ENCODE measurements at regions not wholly inside any gene's neighbourhood (a gene's known extent, or its start where the extent isn't known, plus 50 kb on each side); places are given as distances from the start of the nearest gene placed in this dataset.

DNA sequence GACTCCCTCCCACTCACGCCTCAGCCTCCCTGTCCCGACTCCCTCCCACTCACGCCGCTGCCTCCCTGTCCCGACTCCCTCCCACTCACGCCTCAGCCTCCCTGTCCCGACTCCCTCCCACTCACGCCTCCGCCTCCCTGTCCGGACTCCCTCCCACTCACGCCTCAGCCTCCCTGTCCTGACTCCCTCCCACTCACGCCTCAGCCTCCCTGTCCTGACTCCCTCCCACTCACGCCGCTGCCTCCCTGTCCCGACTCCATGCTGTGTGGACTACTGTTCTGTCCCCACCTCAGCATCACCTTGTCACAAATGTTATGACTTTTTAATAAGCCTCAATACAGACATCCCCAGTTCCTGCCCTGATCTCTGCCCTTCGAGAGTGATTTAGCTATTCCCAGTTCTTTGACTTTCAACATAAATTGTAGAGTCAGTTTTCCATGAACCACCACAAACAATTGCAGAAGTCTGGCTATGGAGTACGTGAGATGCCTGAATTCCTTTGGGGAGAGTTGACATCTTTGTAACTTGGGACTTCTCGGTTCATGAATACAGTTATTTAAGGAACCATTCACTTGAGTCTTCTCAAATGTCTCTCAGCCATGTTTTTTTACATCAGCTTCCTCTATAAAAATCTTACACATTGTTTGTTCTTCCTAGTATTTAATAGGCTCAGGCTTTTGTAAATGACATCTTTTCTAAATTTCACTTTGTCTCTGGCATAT lies 71.9 kb downstream of the FOXL3 start:
- no peak overlapping the region for H3K27ac Mint-ChIP-seq (ENCODE audit: unreplicated experiment)
- H3K4me1 Mint-ChIP-seq (ENCODE audit: low read depth, unreplicated experiment), result peaks cover 15% of the 10 kb centered on the region
- Histone ChIP-seq H3K4me1 (peaks cover 12% of the 10 kb centered on the region; the same call in 1 of the 2 replicates), H3K36me3 (ENCODE audit: control insufficient read depth, insufficient read depth, low read length) (no peaks in the 10 kb centered on the region), H3K27me3 (replicated peaks; ENCODE audit: control insufficient read depth, insufficient read depth, low read length) (no peaks in the 10 kb centered on the region), H3K4me3 (ENCODE audit: low read depth, low read length) (no peak overlapping the region), H3K9me3 (no peaks in the 10 kb centered on the region)
- intact Hi-C loops (cut with micrococcal nuclease; ENCODE audit: unreplicated experiment), result no loop called here
- ChIA-PET CTCF (no interaction called here), POLR2A (interaction anchor here (0.7 kb wide), 1 partner anchor 1007 kb away, joined by 5 read pairs; no protein-coding TSS in a partner anchor)
- BruUV-seq (replicated peaks), result no TSS peak
- H3K4me3 Mint-ChIP-seq (ENCODE audit: unreplicated experiment), result no peak overlapping the region
- no peaks in the 10 kb centered on the region for H3K9me3 Mint-ChIP-seq (ENCODE audit: unreplicated experiment)
- H3K27me3 Mint-ChIP-seq (ENCODE audit: insufficient read depth, unreplicated experiment), result no peaks in the 10 kb centered on the region
- peaks cover 6% of the 10 kb centered on the region for H3K36me3 Mint-ChIP-seq (ENCODE audit: insufficient read depth, unreplicated experiment)
- TF ChIP-seq, protein P1, sequence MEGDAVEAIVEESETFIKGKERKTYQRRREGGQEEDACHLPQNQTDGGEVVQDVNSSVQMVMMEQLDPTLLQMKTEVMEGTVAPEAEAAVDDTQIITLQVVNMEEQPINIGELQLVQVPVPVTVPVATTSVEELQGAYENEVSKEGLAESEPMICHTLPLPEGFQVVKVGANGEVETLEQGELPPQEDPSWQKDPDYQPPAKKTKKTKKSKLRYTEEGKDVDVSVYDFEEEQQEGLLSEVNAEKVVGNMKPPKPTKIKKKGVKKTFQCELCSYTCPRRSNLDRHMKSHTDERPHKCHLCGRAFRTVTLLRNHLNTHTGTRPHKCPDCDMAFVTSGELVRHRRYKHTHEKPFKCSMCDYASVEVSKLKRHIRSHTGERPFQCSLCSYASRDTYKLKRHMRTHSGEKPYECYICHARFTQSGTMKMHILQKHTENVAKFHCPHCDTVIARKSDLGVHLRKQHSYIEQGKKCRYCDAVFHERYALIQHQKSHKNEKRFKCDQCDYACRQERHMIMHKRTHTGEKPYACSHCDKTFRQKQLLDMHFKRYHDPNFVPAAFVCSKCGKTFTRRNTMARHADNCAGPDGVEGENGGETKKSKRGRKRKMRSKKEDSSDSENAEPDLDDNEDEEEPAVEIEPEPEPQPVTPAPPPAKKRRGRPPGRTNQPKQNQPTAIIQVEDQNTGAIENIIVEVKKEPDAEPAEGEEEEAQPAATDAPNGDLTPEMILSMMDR (IDR thresholded peaks at IDR 0.05; ENCODE audit: insufficient read depth in 1 of 2, low read depth in 1 of 2, low read length in 1 of 2, severe bottlenecking in 1 of 2, unreplicated experiment in 1 of 2), result no peak
- DNase-seq, result no peak

DNA sequence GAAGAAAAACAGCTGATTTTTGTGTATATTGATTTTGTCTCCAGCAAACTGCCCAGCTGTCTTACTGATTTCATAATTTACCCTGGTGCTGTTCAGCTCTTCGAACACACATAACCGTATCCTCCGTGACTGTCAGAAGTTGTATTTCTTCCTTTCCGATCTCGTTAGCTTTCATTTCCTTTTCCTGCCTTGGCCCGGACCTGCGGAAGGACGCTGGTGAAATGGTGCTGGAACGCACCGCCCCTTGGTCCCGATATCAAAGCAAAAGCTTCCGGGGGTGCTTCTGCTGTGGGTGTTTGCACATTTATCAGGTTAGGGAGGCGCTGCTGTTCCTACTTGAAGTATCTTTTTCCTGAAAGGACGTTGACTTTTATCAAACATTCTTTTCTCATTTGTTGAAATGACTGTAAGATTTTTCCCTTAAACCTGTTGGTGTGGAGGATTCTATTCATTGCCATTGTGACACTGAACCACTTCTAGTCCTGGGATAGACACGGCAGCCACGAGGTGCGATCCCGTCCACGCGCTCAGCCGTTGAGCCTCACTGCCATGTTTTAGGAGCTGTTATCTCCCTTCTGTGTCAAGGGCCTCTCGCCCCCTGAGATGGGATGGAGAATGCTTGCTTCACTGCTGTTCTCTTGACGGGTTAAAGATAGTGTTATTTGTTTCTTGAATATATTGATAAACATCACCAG lies 72.6 kb downstream of the FOXL3 start:
- TF ChIP-seq, protein P1 (IDR thresholded peaks at IDR 0.05; ENCODE audit: insufficient read depth in 1 of 2, low read depth in 1 of 2, low read length in 1 of 2, severe bottlenecking in 1 of 2, unreplicated experiment in 1 of 2), result no peak
- intact Hi-C loops (cut with micrococcal nuclease; ENCODE audit: unreplicated experiment), result no loop called here
- H3K4me3 ChIP-seq (ENCODE audit: low read depth, low read length), result no peak overlapping the region
- H3K27me3 ChIP-seq (replicated peaks; ENCODE audit: control insufficient read depth, insufficient read depth, low read length), result no peaks in the 10 kb centered on the region
- Mint-ChIP-seq H3K9me3 (ENCODE audit: unreplicated experiment) (no peaks in the 10 kb centered on the region), H3K27me3 (ENCODE audit: insufficient read depth, unreplicated experiment) (no peaks in the 10 kb centered on the region), H3K27ac (ENCODE audit: unreplicated experiment) (no peak overlapping the region), H3K4me3 (ENCODE audit: unreplicated experiment) (no peak overlapping the region), H3K4me1 (ENCODE audit: low read depth, unreplicated experiment) (peaks cover 20% of the 10 kb centered on the region), H3K36me3 (ENCODE audit: insufficient read depth, unreplicated experiment) (no peaks in the 10 kb centered on the region)
- peaks cover 17% of the 10 kb centered on the region; the same call in 1 of the 2 replicates for H3K4me1 ChIP-seq
- H3K9me3 ChIP-seq, result no peaks in the 10 kb centered on the region
- no peaks in the 10 kb centered on the region for H3K36me3 ChIP-seq (ENCODE audit: control insufficient read depth, insufficient read depth, low read length)
- DNase-seq, result no peak
- BruUV-seq (replicated peaks), result no TSS peak
- POLR2A ChIA-PET, result interaction anchor here (0.7 kb wide), 1 partner anchor 1006 kb away, joined by 5 read pairs; no protein-coding TSS in a partner anchor
- CTCF ChIA-PET, result no interaction called here

DNA sequence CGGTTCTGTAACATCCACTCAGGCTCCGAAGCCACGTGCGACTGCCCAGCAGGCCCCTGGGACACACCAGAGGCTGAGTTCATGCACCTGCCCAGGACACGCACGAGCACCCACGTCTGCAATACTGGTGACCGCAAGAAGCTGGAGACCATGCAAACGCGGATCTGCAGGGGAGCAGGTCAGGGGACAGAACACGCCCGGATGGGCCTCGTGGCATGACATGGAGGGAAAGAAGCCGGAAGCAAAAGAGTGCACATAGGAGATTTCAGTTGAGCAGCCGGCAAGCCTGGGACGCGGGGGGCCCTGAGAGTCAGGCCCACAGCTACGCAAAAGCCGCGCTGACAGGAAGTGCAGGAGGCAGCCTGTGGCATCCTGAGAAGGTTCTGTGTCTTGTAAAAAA lies 73.7 kb downstream of the FOXL3 start:
- ChIA-PET CTCF (no interaction called here), POLR2A (no interaction called here)
- no peaks in the 10 kb centered on the region for H3K9me3 ChIP-seq
- peaks cover 20% of the 10 kb centered on the region for H3K4me1 Mint-ChIP-seq (ENCODE audit: low read depth, unreplicated experiment)
- H3K36me3 ChIP-seq (ENCODE audit: control insufficient read depth, insufficient read depth, low read length), result no peaks in the 10 kb centered on the region
- H3K36me3 Mint-ChIP-seq (ENCODE audit: insufficient read depth, unreplicated experiment), result no peaks in the 10 kb centered on the region
- intact Hi-C loops (cut with micrococcal nuclease; ENCODE audit: unreplicated experiment), result no loop called here
- no peak for DNase-seq
- no peak overlapping the region for H3K4me3 ChIP-seq (ENCODE audit: low read depth, low read length)
- no peaks in the 10 kb centered on the region for H3K9me3 Mint-ChIP-seq (ENCODE audit: unreplicated experiment)
- no peaks in the 10 kb centered on the region for H3K27me3 ChIP-seq (replicated peaks; ENCODE audit: control insufficient read depth, insufficient read depth, low read length)
- peaks cover 19% of the 10 kb centered on the region; the same call in 1 of the 2 replicates for H3K4me1 ChIP-seq
- no peak overlapping the region for H3K4me3 Mint-ChIP-seq (ENCODE audit: unreplicated experiment)
- H3K27me3 Mint-ChIP-seq (ENCODE audit: insufficient read depth, unreplicated experiment), result no peaks in the 10 kb centered on the region
- TF ChIP-seq, protein P1 (IDR thresholded peaks at IDR 0.05; ENCODE audit: insufficient read depth in 1 of 2, low read depth in 1 of 2, low read length in 1 of 2, severe bottlenecking in 1 of 2, unreplicated experiment in 1 of 2), result no peak
- no peak overlapping the region for H3K27ac Mint-ChIP-seq (ENCODE audit: unreplicated experiment)
- no TSS peak for BruUV-seq (replicated peaks)
